Activated CD8-positive, alpha-beta T cell treated with anti-CD3 and anti-CD28 coated beads for 36 hours (primary cell): ENCODE measurements at regions not wholly inside any gene's neighbourhood (a gene's known extent, or its start where the extent isn't known, plus 50 kb on each side); places are given as distances from the start of the nearest gene placed in this dataset.

ENCODE experiments used
- ATAC-seq: fragments of 200-7000 bp; cut with Tn5 transposase; one replicate; pipeline ENCODE4 v1.10.0; 2021; ENCODE audit warnings: mild to moderate bottlenecking, moderate library complexity
- CTCF ChIA-PET: fragments of 350-600 bp; sonication (Branson Sonifier 250); formaldehyde crosslinking; loops from one replicate; lab custom pipeline; 2021; ENCODE audit warnings: antibody characterized with exemption; lab: Charles Lee
- POLR2A ChIA-PET: fragments of 350-600 bp; sonication (Branson Sonifier 250); formaldehyde crosslinking; loops from one replicate; lab custom pipeline; 2021; ENCODE audit warnings: antibody characterized with exemption; lab: Charles Lee
- DNase-seq: peaks from one replicate; pipeline ENCODE4 v3.0.0-alpha.2; 2020
- H3K27ac Mint-ChIP-seq: one replicate; pipeline ENCODE4 v1.8.0; 2021; ENCODE audit warnings: mild to moderate bottlenecking, mixed read lengths
- H3K27me3 Mint-ChIP-seq: one replicate; pipeline ENCODE4 v1.8.0; 2021; ENCODE audit warnings: mixed read lengths
- H3K36me3 Mint-ChIP-seq: one replicate; pipeline ENCODE4 v1.8.0; 2021; ENCODE audit warnings: low read depth, mixed read lengths
- H3K4me1 Mint-ChIP-seq: one replicate; pipeline ENCODE4 v1.8.0; 2021; ENCODE audit warnings: low read depth, mixed read lengths
- H3K4me3 Mint-ChIP-seq: one replicate; pipeline ENCODE4 v1.8.0; 2021; ENCODE audit warnings: mild to moderate bottlenecking, moderate library complexity, mixed read lengths
- H3K9me3 Mint-ChIP-seq: one replicate; pipeline ENCODE4 v1.8.0; 2021; ENCODE audit warnings: mixed read lengths
- intact Hi-C: fragments of 100-400 bp; cut with micrococcal nuclease; formaldehyde crosslinking; loops from one replicate; pipeline ENCODE4 v1.10.0; 2022
- TF ChIP-seq, protein P1 (sequence below): fragments of 200-600 bp; IDR thresholded peaks from one replicate; pipeline ENCODE4 v1.8.0; 2022; ENCODE audit warnings: antibody characterized with exemption, mild to moderate bottlenecking

DNA sequence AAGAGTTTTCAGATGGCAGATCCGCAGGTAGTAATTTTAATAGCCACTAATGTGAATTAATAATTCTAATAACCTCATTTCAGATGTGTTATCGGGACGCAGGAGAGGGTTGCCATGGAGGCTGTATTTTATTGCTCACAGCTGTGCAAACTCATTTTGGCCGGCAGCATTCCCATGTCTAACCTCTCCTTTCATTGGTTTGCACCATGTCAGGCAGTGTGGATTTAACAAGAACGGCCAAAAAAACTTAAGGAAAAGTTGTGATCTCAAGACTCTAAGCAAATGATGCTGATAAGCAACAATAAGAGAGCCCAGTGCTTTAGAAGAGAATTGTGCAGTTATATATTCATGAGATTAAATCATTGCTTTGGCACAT lies 88.7 kb upstream of the NRP1 start:
- no peaks in the 10 kb centered on the region for H3K4me1 Mint-ChIP-seq
- no peaks in the 10 kb centered on the region for H3K36me3 Mint-ChIP-seq
- POLR2A ChIA-PET, result no interaction called here
- TF ChIP-seq, protein P1, sequence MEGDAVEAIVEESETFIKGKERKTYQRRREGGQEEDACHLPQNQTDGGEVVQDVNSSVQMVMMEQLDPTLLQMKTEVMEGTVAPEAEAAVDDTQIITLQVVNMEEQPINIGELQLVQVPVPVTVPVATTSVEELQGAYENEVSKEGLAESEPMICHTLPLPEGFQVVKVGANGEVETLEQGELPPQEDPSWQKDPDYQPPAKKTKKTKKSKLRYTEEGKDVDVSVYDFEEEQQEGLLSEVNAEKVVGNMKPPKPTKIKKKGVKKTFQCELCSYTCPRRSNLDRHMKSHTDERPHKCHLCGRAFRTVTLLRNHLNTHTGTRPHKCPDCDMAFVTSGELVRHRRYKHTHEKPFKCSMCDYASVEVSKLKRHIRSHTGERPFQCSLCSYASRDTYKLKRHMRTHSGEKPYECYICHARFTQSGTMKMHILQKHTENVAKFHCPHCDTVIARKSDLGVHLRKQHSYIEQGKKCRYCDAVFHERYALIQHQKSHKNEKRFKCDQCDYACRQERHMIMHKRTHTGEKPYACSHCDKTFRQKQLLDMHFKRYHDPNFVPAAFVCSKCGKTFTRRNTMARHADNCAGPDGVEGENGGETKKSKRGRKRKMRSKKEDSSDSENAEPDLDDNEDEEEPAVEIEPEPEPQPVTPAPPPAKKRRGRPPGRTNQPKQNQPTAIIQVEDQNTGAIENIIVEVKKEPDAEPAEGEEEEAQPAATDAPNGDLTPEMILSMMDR, result no peak
- DNase-seq (no peak), ATAC-seq (no peak)
- no peaks in the 10 kb centered on the region for H3K9me3 Mint-ChIP-seq
- peaks cover 13% of the 10 kb centered on the region for H3K27me3 Mint-ChIP-seq
- intact Hi-C loops, result no loop called here
- H3K4me3 Mint-ChIP-seq, result no peak overlapping the region
- CTCF ChIA-PET, result no interaction called here
- no peak overlapping the region for H3K27ac Mint-ChIP-seq

DNA sequence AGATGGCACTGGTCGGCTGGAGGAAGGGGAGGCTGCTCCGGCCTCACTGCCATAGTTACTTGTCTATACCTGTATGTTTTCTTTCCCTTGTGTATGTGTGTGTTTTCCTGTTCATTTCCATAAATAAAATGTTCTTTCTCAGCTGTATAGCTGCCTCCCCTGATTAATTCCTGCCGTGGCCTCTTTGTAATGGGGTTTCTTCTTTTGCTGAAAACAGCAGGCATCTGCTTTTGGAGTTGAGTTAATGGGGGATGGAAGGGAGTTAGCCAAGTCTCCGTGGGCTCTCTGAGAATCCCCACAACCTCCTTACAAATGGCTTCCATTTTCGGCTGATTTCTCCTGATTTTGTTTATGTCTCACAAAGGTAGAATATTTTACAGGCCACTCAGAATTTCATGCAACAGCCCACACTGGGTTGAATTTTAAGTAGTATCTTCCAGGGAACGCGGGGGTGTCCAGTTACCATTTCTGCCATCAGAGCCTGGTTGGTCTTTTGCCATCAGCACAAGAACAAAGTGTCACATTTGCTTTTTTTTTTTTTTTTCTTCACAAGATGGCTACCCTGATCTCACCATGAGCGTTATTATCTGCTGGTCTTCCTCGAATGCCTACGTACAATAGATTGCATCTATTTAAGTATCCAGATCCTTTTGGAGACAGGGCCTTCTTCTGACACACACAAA lies 88.1 kb upstream of the NRP1 start:
- POLR2A ChIA-PET, result no interaction called here
- Mint-ChIP-seq H3K36me3 (no peaks in the 10 kb centered on the region), H3K27me3 (peaks cover 9% of the 10 kb centered on the region), H3K27ac (no peak overlapping the region), H3K9me3 (no peaks in the 10 kb centered on the region), H3K4me3 (no peak overlapping the region), H3K4me1 (no peaks in the 10 kb centered on the region)
- CTCF ChIA-PET, result no interaction called here
- intact Hi-C loops, result no loop called here
- DNase-seq, result no peak
- TF ChIP-seq, protein P1, result no peak
- ATAC-seq, result no peak

GRCh38 chr10:33421789-33422462 lies 87.5 kb upstream of the NRP1 start:
- no peak for DNase-seq
- H3K27ac Mint-ChIP-seq, result no peak overlapping the region
- ChIA-PET CTCF (no interaction called here), POLR2A (interaction anchor here (0.7 kb wide), 1 partner anchor 517 kb away, joined by 3 read pairs; no protein-coding TSS in a partner anchor)
- H3K36me3 Mint-ChIP-seq, result no peaks in the 10 kb centered on the region
- H3K27me3 Mint-ChIP-seq, result peaks cover 11% of the 10 kb centered on the region
- H3K9me3 Mint-ChIP-seq, result no peaks in the 10 kb centered on the region
- TF ChIP-seq, protein P1, result no peak
- intact Hi-C loops, result no loop called here
- ATAC-seq, result no peak
- no peaks in the 10 kb centered on the region for H3K4me1 Mint-ChIP-seq
- H3K4me3 Mint-ChIP-seq, result no peak overlapping the region

- ATAC-seq, result no peak
- TF ChIP-seq, protein P1, result no peak
- no peak overlapping the region for H3K27ac Mint-ChIP-seq
- intact Hi-C loops, result no loop called here
- peaks cover 14% of the 10 kb centered on the region for H3K27me3 Mint-ChIP-seq
- no peaks in the 10 kb centered on the region for H3K4me1 Mint-ChIP-seq
- no peaks in the 10 kb centered on the region for H3K9me3 Mint-ChIP-seq
- no peak for DNase-seq
- H3K4me3 Mint-ChIP-seq, result no peak overlapping the region
- POLR2A ChIA-PET, result no interaction called here
- CTCF ChIA-PET, result no interaction called here
- no peaks in the 10 kb centered on the region for H3K36me3 Mint-ChIP-seq
These were observed 84.8 kb upstream of the NRP1 start for GRCh38 chr10:33419311-33419710.

- ChIA-PET POLR2A (no interaction called here), CTCF (no interaction called here)
- no peaks in the 10 kb centered on the region for H3K4me1 Mint-ChIP-seq
- TF ChIP-seq, protein P1, result no peak
- intact Hi-C loops, result no loop called here
- ATAC-seq (no peak), DNase-seq (no peak)
- no peak overlapping the region for H3K4me3 Mint-ChIP-seq
- peaks cover 14% of the 10 kb centered on the region for H3K27me3 Mint-ChIP-seq
- H3K27ac Mint-ChIP-seq, result no peak overlapping the region
- no peaks in the 10 kb centered on the region for H3K9me3 Mint-ChIP-seq
- no peaks in the 10 kb centered on the region for H3K36me3 Mint-ChIP-seq
These were observed 83.8 kb upstream of the NRP1 start for GRCh38 chr10:33418301-33418700.
